ENCODE measurements at regions not wholly inside any gene's neighbourhood (a gene's known extent, or its start where the extent isn't known, plus 50 kb on each side); places are given as distances from the start of the nearest gene placed in this dataset.
"Not testable (repeated sequence)": the region's sequence is repeated elsewhere in the genome, so short reads cannot be mapped to it uniquely, and the experiment has no call there.

DNA sequence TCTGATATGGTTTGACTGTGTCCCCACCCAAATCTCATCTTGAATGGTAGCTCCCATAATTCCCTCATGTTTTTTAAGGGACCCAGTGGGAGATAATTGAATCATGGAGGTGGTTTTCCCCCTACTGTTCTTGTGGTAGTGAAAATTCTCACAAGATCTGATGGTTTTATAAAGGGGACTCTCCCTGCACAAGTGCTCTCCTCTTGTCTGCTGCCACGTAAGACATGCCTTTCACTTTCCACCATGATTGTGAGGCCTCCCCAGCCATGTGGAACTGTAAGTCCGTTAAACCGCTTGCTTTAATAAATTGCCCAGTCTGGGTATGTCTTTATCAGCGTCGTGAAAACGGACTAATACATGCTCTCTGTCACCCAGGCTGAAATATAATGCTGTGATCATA is 200.9 kb upstream of the SLIT2 start:
- no peak for DNase-seq (ENCODE audit: low read depth in 2 of 2)

DNA sequence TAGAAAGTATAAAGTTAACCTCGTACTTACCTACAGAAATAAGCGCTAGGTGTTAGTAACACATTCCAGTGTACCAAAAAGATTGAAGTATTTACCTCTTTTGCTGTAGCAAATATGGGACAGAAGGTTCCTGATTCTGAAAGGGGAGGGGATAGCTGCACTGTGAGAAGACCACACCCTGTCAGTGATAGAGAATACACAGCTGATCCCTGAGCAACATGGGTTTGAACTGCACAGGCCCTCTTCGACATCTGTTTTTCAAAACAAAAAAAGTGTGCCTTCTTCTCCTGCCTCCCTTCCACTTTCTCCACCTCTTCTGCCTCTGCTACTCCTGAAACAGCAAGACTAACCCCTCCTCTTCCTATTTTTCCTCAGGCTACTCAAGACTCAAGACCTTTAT is 201.8 kb upstream of the SLIT2 start:
- no peak for DNase-seq (ENCODE audit: low read depth in 2 of 2)

DNA sequence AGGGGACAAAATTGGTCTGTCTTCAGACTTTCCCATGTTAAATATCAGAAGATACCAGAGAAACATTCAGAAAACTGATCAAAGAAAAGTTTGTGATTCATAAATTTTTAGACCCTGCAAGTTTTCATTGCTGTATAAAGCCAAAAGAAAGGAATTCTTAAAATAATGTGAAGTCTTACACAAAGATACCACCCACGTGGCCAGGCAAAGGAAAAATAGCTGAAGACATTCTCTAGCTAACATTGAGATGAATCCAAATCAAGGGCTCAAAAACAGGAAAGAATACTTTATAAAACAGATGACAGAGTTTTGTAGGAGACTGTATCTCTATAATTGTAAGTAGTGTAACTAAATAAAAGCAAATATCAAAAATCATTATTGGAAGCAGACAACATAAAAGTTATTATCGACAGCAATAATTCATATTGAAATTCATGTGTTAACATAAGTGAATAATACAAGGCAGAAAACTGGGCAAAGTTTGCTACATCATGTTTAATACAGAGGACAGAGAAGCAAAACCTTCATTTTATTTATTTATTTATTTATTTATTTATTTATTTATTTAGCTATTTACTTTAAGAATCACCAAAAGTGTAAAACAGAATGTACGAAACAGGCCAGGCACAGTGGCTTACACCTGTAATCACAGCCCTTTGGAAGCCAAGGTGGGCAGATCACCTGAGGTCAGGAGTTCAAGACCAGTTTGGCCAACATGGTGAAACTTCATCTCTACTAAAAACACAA is 204.6 kb upstream of the SLIT2 start:
- no peak for DNase-seq (ENCODE audit: low read depth in 2 of 2)

DNA sequence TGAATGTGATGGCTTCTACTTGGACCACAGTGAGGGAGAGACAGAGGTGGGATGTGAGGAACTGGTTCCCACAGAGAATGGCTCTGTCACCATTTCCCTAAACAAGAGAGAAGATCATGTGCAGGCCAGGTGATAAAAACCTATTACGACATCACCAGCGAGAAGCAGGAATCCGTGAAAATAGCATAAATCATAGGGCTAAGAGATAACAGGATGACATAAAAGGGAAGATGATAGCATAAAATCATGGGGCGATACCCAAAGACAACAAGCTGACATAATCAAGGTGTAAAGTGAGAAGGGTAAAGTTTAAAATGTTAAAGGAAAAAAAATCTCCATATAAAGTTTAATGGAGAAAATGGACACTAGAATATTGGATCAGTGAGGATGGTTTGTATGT is 205.5 kb upstream of the SLIT2 start:
- DNase-seq (ENCODE audit: low read depth in 2 of 2), result no peak

DNA sequence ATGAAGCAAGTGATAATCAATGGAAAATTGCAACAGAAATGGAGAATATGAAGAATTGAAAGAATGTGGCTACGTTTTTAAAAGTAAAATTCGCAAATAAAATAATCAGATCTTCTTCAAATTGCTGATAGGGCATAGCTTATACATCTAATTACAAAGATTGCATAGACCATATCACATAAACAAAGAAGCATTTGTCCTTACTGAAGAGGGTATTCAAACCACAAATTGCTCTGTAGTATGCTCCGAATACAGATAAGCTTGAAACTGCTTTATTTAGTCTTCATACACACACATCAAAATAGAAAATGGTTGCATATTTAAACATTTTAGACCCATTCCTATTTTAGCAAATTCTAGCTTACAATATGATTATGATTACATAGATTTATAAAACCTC is 206.7 kb upstream of the SLIT2 start:
- no peak for DNase-seq (ENCODE audit: low read depth in 2 of 2)

DNA sequence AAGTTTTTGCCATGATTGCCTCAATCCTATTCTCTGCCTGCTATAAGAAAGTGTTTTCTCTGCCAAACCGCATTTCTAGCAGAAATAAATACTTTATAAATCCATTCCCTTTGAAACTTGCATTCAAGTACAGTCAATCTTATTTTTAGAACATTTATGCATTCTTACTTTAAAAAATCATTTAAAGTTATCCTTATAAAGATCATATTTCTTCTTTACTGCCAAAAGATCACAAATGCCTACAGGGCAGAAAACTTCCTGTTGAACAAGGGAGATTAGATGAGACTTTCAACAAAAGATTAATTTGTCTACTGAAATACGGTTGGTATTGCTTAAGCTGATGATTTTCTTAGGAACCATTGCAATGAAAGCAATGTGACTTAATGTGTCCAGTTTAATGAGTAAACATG is 207.2 kb upstream of the SLIT2 start:
- no peak for DNase-seq (ENCODE audit: low read depth in 2 of 2)

DNA sequence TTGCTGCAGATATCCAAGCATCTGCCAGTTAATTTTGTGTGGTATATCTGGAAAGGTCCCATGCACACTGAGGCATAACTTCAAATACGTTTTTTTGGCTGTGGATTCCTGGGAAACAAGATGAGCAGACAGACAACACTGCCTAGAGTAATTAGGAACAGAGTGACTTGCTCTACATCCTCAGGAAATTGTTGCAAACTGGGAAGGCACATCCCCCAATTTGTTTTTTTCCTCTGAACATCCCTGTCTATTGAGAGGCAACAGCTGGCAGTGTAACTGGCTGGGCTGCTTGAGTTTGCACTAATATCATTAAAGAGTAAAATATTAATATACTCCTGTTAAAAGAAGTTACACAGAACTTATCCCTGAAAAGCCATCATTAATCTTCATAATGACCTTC is 207.7 kb upstream of the SLIT2 start:
- no peak for DNase-seq (ENCODE audit: low read depth in 2 of 2)

DNA sequence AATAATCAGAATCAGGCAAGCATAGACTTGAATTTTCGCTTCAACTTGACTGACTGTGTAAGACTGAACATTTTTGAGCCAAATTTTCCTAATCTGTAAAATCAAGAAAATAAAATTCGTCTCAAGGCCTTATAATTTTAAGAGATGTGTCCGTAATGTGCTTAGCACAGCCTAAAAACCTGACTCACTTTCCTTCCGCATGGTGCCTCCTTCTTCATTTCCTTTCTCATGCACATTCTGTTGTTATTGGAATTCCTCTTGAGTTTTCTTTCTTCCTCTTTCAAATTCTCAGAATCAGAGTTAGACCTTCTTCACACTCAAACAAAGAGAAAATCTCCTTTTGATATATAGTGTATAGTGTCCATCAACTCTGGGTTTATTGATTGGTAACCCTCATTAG is 208.9 kb upstream of the SLIT2 start:
- DNase-seq (ENCODE audit: low read depth in 2 of 2), result peak in 1 of 2 donors; percentile 29

DNA sequence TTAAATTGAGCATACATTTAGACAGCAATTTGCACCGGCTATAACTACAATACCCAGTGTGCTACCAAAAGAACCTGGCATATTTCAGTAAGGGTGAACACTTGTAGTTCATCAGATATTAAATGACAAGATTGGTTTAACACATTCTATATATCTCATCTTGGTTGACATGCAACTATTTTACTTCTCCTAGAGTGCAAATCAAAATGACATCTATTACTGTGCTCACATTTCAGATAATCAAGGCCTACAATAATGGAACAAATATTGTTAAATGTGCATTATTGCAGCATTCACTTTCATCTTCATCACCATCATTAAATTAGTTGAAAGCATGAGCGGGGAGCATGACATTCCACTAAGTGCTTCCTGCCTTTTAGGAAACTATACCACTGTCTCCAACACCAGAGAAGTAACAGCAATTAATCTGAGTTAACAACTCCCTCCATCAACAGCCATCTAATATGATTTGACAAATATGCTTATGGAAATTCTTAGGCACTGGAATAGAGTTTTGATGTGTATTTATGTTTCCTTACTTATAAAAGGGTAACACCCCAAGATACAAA is 209.8 kb upstream of the SLIT2 start:
- DNase-seq (ENCODE audit: low read depth in 2 of 2), result no peak

DNA sequence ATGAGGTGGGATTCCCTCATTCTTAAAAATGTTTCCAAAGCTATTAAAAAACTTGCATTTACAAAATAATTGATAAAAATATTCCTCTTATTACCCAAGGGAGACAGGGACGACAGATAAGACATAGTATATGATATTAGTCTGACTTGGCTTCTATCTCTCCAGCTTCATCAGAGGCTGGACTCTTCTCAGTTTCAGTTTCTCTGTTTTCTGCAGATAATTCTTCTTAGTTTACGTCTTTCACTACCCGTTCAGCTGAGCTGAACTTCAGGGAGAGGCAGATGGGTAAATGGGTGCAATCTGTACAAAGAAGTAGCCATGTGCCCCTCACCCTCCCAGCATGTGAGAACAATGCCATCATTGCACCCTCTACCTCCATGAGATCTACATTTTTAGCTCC is 214.0 kb upstream of the SLIT2 start:
- DNase-seq (ENCODE audit: low read depth in 2 of 2), result no peak

DNA sequence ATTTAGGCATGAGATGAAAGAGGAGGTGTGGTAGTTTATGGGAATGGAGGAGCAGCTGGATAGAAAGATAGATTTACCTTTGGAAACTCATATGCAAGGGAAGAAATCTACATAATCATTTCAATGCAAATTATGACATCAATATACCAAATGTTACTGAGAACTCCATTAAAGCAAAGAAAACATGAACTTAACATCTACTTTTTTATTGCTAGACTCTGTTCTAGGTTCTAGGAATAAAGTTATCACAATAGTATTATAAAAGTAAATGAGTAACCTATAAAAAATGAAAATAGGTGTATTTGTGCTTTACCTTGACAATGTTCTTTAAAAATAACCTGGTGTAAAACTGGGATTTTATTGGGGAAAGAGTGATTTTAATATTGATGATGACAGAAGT is 221.6 kb upstream of the SLIT2 start:
- DNase-seq (ENCODE audit: low read depth in 2 of 2), result no peak

DNA sequence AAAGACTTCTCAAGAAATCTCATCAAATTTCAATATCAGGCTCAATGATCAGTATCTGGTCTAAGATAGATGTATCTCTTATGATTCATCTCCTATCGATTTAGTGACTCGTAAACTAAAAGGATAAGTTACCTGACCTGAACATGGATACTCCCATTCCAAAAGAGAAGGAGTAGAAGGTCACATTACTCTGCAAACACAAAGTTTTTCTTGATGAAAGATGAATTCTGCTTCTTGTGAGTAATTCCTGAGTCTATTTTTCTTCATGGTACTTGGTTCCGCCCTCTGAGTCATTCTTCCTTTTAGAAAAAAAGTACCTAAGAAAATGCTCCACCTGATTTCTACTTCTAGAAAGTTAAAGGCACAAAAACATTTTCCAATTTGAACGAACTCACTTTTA is 223.1 kb upstream of the SLIT2 start:
- DNase-seq (ENCODE audit: low read depth in 2 of 2), result peak in 1 of 2 donors; percentile 51

DNA sequence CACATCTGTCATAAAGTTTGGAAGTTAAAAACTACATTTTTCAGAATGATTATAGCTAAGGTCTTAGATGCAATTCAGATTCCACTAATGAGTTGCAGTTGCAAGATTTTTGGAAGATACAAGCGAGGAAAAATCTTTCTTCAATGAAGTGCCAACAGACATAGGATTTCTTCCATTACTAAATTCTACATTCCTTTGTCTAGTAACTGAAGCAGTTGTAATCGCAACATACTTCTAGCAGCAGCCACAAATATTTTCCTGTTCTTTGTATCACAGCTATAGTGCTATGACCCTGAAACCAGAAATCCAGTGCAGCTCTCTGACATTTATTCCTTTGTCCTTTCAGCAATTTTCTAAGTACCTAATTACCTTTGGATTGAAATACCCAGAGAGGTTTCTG is 225.2 kb upstream of the SLIT2 start:
- DNase-seq (ENCODE audit: low read depth in 2 of 2), result no peak

DNA sequence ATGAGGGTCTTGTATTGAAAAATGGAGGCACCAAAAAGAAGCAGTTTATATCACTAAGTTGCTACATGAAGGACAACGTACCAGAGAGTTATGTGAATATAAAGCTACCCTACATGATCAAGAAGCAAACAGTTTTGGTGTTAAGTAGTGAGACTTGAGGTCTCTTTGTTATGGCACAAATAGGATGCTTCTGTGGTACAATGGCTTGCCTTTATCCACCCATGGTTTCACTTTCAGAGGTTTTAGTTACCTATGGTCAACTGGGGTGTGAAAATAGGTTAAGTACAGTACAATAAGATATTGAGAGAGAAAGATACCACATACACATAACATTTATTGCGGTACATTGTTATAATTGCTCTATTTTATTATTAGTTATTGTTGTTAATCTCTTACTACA is 229.2 kb upstream of the SLIT2 start:
- DNase-seq (ENCODE audit: low read depth in 2 of 2), result no peak

DNA sequence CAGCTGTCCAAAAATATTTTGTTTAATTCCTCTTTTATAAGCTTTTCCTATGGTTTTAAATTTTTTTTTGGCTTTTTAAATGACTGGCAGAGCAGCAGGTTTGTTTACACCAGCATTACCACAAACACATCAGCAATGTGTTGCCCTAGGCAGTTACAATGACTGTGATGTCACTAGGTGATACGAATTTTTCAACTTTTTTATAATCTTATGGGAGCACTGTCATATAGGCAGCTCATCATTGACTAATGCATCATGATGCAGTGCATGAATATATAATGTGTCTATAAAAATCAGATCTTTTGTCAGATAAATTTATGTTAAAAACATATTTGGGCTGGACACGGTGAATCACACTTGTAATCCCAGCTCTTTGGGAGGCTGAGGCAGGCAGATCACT is 231.6 kb upstream of the SLIT2 start:
- DNase-seq (ENCODE audit: low read depth in 2 of 2), result no peak

DNA sequence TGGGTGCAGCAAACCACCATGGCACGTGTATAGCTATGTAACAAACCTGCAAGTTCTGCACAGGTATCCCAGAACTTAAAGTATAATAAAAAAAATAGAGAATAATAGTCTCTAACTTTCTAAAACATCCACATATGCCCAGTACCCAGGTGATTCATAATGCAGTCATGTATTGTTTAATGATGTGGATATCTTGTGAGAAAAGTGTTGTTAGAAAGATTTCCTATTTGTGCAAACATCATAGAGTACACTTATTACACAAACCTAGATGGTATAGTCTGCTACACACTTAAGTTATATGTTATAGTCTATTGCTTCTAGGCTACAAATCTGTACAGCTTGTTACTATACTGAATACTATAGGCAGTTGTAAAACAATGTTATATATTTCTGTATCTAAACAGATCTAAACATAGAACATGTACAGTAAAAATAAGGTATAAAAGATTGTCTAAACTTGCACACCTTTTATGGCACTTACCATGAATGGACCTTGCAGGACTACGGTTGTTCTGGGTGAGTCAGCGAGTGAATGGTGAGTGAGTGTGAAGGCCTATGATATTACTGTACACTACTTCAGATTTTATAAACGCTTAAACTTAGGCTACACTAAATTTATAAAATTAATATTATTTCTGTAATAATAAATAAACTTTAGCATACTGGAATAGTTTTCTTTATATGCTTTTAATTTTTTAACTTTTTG is 232.2 kb upstream of the SLIT2 start:
- DNase-seq (ENCODE audit: low read depth in 2 of 2), result no peak

DNA sequence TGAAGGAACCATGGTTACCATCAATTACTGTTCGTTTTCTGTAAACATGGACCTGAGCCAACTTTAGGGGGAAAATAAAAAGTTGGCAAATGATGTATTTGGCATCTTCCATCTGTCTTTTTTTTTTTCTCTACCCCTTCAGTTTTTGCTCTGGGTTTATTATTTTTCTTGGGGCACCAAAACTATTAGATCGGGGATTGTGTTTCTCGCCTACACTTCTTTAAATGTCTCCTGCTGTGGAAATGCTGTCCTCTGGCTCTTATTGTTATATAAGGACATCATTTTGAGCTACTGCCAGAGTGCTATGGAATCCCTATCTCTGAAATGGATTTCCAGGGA is 234.0 kb upstream of the SLIT2 start:
- no peak for DNase-seq (ENCODE audit: low read depth in 2 of 2)

DNA sequence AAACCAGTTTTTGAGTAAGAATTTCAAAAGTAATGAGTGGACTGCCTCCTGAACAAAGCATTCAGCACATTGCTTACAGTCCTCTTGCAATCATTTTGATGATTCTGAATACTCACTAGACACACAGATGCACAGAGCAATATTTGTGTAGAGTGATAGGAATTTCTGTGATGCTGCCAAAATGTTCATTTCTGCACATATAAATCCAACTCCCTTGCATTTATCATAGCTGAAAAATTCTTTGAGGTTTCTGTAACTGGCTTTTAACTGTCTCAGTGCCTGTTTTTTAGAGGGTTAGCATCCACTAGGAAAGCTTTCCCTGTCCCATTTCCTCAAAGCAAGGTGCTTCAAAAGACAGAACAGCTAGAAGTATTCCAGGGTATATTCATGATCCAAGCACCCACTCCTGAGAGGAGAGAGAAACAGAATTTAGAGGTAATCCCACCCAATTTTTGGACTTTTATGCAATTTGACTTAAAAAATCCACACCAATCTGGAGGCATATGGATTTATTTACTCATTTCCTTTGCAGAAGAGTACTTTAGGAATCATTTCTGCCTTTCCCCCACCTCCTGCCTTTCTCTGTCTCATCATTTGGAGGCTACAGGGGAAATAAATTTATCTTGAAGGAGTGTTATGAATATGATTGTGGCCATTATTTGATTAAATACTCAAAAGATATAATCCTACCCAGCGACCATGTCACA is 234.5 kb upstream of the SLIT2 start:
- DNase-seq (ENCODE audit: low read depth in 2 of 2), result no peak

DNA sequence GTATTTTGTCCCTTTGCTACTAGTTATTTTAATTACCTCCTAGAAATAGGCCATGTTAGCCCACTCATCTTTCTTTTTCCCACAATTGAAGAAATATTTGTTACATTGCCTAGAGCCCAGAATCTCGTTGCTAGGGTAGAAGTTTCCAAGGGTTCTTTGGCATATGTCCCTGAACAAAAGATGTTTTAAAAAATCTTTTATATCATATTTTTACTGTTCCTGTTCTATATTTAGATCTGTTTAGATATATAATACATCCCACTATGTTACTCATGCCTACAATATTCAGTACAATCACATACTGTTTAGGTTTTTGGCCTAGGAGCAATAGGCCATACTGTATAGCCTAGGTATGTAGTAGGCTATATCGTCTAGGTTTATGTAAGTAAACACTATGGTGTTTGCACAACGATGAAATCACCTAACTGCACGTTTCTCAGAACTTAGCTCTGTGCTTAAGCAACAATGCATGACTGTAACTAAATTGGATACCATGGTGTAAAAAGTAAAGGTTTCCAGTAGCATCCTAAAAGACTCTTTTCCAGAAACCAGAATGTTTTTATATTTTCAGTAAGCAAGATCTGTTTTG is 236.0 kb upstream of the SLIT2 start:
- no peak for DNase-seq (ENCODE audit: low read depth in 2 of 2)

DNA sequence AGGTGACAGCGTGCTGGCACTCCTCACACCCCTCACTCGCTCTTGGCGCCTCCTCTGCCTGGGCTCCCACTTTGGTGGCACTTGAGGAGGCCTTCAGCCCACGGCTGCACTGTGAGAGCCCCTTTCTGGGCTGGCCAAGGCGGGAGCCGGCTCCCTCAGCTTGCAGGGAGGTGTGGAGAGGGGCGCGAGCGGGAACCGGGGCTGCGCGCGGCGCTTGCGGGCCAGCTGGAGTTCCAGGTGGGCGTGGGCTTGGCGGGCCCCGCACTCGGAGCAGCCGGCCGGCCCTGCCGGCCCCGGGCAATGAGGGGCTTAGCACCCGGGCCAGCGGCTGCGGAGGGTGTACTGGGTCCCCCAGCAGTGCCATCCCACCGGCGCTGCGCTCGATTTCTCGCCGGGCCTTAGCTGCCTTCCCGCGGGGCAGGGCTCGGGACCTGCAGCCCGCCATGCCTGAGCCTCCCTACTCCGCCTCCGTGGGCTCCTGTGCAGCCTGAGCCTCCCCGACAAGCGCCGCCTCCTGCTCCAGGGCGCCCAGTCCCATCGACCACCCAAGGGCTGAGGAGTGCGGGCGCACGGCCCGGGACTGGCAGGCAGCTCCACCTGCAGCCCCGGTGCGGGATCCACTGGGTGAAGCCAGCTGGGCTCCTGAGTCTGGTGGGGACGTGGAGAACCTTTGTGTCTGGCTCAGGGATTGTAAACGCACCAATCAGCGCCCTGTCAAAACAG is 247.7 kb upstream of the SLIT2 start:
- not testable (repeated sequence) for DNase-seq (ENCODE audit: low read depth in 2 of 2)

DNA sequence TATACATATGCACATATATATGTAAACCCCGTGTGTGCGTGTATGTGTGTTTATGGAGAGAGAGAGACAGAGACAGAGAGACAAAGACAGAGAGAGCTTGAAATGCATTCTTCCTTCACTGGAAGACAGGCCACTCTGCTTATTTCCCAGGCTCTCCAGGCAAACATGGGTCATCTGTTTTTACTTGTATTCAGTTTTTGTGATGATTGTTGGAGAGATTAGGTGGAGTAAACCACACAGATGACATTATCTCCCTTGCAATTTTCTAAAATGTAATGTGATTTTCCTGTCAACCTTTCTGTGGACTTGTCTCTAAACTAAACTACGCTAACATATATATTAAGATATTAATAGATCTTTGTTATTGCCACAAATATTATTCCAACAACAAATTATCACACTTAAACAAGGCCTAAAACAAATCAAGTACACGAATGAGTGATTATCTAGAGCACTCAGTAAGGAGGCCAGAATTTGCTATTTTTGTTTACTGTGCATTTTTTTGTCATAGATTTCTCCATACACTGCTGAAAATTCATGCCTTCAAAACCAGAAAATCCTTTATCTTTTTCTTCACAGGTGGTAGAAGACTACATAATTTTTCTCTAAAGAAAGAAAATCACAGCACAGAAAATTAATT is 251.8 kb upstream of the SLIT2 start:
- DNase-seq (ENCODE audit: low read depth in 2 of 2), result no peak

All from dermis microvascular lymphatic vessel endothelial cell (primary cell).